Small intestine (tissue), 7 donors: ENCODE measurements at regions not wholly inside any gene's neighbourhood (a gene's known extent, or its start where the extent isn't known, plus 50 kb on each side); places are given as distances from the start of the nearest gene placed in this dataset.
A peak's percentile ranks its signal among the peaks of the same experiment; 100 is the strongest.
"Not testable (repeated sequence)": the region's sequence is repeated elsewhere in the genome, so short reads cannot be mapped to it uniquely, and the experiment has no call there.

Experiments
- DNase-seq, 2 donors: peaks; one replicate each; pipeline versions ENCODE4 v3.0.0 to v3.0.0-alpha.2; 2013
- FAIRE-seq: peaks from 2 replicates; lab custom pipeline; 2012; peaks lifted over from hg19 to GRCh38; lab: Jason Lieb, UNC
- H3K27ac ChIP-seq, 3 donors: one replicate each; pipeline ENCODE4 v1.5.1; 2013; ENCODE audit warnings: low read length in 2 of 3, mild to moderate bottlenecking in 2 of 3, control low read depth in 1 of 3, inconsistent platforms in 1 of 3, low read depth in 1 of 3, moderate library complexity in 1 of 3
- H3K27me3 ChIP-seq, 3 donors: one replicate each; pipeline ENCODE4 v1.6.1; 2013; ENCODE audit warnings: low read length in 3 of 3, inconsistent platforms in 1 of 3; ENCODE audit not compliant: control insufficient read depth in 3 of 3, insufficient read depth in 3 of 3
- H3K36me3 ChIP-seq, 3 donors: one replicate each; pipeline ENCODE4 v1.6.1; 2013; ENCODE audit warnings: low read length in 3 of 3, inconsistent platforms in 1 of 3, low read depth in 1 of 3, mild to moderate bottlenecking in 1 of 3, moderate library complexity in 1 of 3; ENCODE audit not compliant: control insufficient read depth in 3 of 3, insufficient read depth in 2 of 3
- H3K4me1 ChIP-seq, 3 donors: one replicate each; pipeline ENCODE4 v1.6.1; 2013; ENCODE audit warnings: low read length in 2 of 3, inconsistent platforms in 1 of 3, low read depth in 1 of 3, mild to moderate bottlenecking in 1 of 3, moderate library complexity in 1 of 3; ENCODE audit not compliant: control insufficient read depth in 3 of 3, insufficient read depth in 2 of 3
- H3K4me3 ChIP-seq, 3 donors: one replicate each; pipeline ENCODE4 v1.5.1; 2013; ENCODE audit warnings: low read length in 3 of 3, control low read depth in 1 of 3, inconsistent platforms in 1 of 3, low read depth in 1 of 3, mild to moderate bottlenecking in 1 of 3, moderate library complexity in 1 of 3
- H3K9me3 ChIP-seq, 2 donors: one replicate each; pipeline ENCODE4 v1.6.1; 2013; ENCODE audit warnings: low read depth in 1 of 2, low read length in 1 of 2; ENCODE audit not compliant: control insufficient read depth in 2 of 2, insufficient read depth in 1 of 2
- WGBS, 3 donors: extraction: QIAGEN DNeasy Blood & Tissue Kit; methylation state at CpG; one replicate each; pipeline ENCODE4 v1.1.7; 2013; 5-methylcytosine and 5-hydroxymethylcytosine counted together
- donor health status: healthy with polysubstance abuse.
- donor health status: control.
- donor health status: control.
- donor health status: Bipolar disorder and iron deficiency.
- donor health status: healthy.

DNA sequence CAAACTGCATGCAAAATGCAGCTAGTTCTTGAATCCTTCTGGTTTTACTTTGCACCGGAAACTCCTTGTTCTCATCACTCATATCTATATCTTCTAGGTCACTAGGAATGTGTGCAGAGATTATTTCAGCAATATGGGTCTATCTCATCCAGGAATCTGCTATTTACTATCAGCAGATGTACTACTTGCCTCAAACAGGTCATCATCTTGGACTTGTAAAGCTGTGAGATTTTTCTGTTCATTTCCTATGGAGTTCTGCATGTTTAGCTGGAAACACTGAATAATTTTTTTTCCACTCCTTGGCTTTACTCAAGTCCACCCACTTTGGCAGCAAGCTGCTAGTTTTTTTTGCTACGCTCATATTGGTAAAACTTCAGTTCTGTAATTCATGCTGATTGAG is 334.8 kb downstream of the RPIA start:
- 80 to 86% (median 83%) methylated on average over 2 of the region's 2 CpGs for WGBS, 3 donors
- H3K4me3 ChIP-seq, H3K27ac ChIP-seq, FAIRE-seq, H3K36me3 ChIP-seq, H3K27me3 ChIP-seq, H3K9me3 ChIP-seq, H3K4me1 ChIP-seq, DNase-seq: not testable (repeated sequence)

DNA sequence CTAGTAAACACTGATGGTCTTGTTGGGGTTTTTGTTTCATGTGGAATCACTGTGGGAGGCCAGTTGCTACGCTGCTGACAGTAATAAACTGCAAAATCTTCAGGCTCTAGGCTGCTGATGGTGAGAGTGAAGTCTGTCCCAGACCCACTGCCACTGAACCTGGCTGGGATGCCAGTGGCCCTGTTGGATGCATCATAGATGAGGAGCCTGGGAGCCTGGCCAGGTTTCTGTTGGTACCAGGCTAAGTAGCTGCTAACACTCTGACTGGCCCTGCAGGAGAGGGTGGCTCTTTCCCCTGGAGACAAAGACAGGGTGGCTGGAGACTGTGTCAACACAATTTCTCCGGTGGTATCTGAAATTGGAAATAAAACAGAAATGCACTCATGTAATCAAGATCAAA is 335.6 kb downstream of the RPIA start:
- not testable (repeated sequence) for H3K4me1 ChIP-seq, H3K36me3 ChIP-seq, H3K27me3 ChIP-seq, DNase-seq, FAIRE-seq, H3K27ac ChIP-seq, H3K4me3 ChIP-seq, H3K9me3 ChIP-seq
- 21 to 53% (median 22%) methylated on average over 2 of the region's 2 CpGs for WGBS, 3 donors

GRCh38 chr2:89027536-89027935 is 336.1 kb downstream of the RPIA start:
- H3K4me1 ChIP-seq, DNase-seq, H3K9me3 ChIP-seq, FAIRE-seq, H3K36me3 ChIP-seq, H3K27ac ChIP-seq, H3K4me3 ChIP-seq, H3K27me3 ChIP-seq: not testable (repeated sequence)
- 63 to 86% (median 75%) methylated on average over 1 of the region's 1 CpG for WGBS, 3 donors

DNA sequence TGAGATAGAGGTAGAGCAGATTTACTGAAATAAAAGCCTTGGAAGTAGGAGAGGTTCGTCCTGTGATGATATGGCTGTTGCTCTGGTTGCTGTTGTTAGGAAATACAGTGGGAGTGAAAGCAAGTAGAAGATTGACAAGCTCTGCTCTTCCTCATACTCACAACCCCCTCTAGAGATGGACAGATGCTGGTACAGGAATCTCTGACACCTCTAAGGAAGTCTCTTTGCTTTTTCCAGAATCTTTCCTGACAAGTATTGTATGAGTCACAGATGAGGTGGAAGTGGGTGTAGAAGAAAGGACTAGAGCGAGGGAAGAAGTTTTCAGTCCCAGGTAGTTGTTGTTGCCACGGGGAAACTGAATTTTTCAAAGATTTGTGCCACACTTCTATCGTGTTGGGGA is 337.8 kb downstream of the RPIA start:
- 41 to 67% (median 48%) methylated on average over 3 to 4 of the region's 4 CpGs for WGBS, 3 donors
- DNase-seq, H3K4me1 ChIP-seq, H3K9me3 ChIP-seq, H3K27ac ChIP-seq, H3K36me3 ChIP-seq, H3K4me3 ChIP-seq, H3K27me3 ChIP-seq, FAIRE-seq: not testable (repeated sequence)

DNA sequence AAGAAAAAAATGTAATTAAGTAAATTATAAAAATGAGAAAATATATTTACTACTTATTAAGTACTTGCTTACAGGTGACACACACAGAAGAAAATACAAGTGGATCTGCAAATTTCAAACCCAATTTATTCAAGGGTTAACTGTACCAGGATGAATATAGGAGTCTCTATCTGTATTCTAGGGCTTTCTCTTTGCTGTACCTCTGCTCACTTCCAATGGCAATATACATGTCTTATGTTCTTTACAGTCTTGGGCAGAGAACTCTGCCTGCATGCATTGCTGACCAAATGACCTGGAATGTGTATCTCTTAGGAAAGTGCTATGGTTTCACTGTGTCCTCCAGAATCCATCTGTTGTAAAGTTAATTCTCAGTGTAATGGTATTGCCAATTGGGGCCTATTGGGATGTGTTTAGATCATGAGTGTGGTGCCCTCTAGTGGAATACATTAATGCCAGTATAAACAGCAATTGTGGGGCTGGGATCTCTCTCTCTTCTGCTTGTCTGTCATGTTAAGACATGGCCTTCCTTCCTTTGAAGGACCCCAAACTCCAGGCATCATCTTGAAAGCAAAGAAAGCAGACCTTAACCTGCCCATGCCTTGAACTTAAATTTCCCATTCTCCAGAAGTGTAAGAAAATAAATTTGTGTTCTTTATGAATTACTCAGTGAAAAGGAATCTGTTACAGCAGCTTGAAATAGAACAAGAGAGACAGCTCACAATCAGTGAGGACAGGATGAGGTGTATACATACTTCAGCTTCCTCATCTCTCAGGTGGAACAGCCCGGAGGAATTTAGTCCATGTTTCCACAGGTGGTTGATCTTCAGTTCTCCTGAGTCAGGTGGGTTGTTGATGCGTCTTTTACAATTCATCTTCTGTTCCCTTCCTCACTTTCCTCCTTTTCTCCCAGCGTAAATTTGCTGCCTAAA is 356.9 kb downstream of the RPIA start:
- H3K4me3 ChIP-seq, FAIRE-seq, H3K27ac ChIP-seq, H3K27me3 ChIP-seq, H3K36me3 ChIP-seq, H3K9me3 ChIP-seq, H3K4me1 ChIP-seq: not testable (repeated sequence)
- 58 to 77% (median 70%) methylated on average over 1 of the region's 3 CpGs for WGBS, 3 donors
- peak; percentile 11 to 36 for DNase-seq

DNA sequence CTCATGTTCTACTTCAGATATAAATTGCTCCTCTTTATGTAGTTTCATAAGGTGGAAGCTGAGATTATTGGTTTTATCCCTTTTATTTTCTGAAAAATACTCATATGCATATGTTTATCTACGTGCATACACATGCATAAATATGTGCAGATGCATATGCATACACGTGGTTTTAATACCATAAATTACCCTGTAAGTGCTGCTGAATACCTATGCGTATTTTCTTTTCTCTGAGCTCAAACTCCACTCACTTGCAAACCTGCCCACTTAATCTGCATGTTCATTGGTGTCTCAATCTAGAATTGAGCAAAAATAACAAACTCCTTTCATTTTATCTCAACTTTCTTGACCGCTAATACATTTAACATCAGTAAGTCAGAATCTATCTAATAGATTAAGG is 367.1 kb downstream of the RPIA start:
- not testable (repeated sequence) for H3K27ac ChIP-seq, FAIRE-seq, H3K4me1 ChIP-seq, H3K4me3 ChIP-seq, H3K9me3 ChIP-seq, H3K27me3 ChIP-seq, DNase-seq, H3K36me3 ChIP-seq
- 64 to 79% (median 74%) methylated on average over 4 of the region's 4 CpGs for WGBS, 3 donors

DNA sequence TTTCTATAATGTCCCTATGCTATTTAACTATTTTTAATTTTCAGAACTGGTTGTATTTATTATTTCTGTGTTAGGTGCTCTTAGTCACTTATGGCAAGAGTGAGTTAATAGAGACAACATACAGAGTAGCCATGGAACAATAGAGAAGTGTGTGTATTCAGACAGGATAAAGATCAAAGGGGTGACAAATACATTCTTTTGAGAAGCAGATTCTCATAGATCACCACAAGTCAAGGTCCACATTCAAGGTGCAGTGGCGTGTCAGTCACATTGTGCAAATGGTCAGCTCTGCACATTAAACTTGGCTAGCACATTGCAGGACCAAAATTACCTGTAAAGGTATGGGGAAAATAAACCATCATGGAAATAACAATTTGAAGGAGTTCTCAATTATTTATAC is 369.7 kb downstream of the RPIA start:
- FAIRE-seq, H3K9me3 ChIP-seq, H3K27ac ChIP-seq, DNase-seq, H3K36me3 ChIP-seq, H3K4me3 ChIP-seq, H3K4me1 ChIP-seq, H3K27me3 ChIP-seq: not testable (repeated sequence)
- 41 to 59% (median 46%) methylated on average over 1 of the region's 1 CpG for WGBS, 3 donors

- 60 to 62% (median 61%) methylated on average over 4 of the region's 4 CpGs for WGBS, 3 donors
These were observed 385.3 kb downstream of the RPIA start for GRCh38 chr2:89076771-89077170.

More at GRCh38 chr2:89076771-89077170, 385.3 kb downstream of the RPIA start:
- DNase-seq, H3K27me3 ChIP-seq, H3K4me1 ChIP-seq, H3K27ac ChIP-seq, H3K4me3 ChIP-seq, H3K36me3 ChIP-seq, H3K9me3 ChIP-seq, FAIRE-seq: not testable (repeated sequence)
